T-helper 2 cell (primary cell): ENCODE measurements at regions not wholly inside any gene's neighbourhood (a gene's known extent, or its start where the extent isn't known, plus 50 kb on each side); places are given as distances from the start of the nearest gene placed in this dataset.
"Not testable (repeated sequence)": the region's sequence is repeated elsewhere in the genome, so short reads cannot be mapped to it uniquely, and the experiment has no call there.

ENCODE experiments used
- DNase-seq, 5 experiments: peaks; one replicate each; pipeline versions ENCODE4 v3.0.0 to v3.0.0-alpha.2; 2012 to 2022

DNA sequence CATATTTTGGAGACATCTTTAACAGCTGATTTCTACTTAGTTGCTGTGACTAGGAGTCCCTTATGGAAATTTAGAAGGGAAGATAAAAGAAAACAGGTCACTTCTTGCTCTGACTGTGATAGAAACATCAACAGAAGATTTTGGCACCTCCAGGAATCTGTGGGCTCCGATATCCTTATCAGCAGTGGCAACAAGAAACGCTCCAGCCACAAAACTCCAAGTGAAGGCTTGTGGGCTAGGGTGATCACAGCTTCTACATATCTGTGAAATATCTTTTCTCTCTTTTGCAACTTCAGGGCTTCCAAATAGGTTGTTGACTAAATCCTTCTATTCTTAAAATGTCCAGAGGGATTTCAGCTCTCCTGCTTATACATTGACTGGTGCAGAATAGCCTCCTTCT, 1625.5 kb upstream of the CDH6 start:
- DNase-seq: no peak

DNA sequence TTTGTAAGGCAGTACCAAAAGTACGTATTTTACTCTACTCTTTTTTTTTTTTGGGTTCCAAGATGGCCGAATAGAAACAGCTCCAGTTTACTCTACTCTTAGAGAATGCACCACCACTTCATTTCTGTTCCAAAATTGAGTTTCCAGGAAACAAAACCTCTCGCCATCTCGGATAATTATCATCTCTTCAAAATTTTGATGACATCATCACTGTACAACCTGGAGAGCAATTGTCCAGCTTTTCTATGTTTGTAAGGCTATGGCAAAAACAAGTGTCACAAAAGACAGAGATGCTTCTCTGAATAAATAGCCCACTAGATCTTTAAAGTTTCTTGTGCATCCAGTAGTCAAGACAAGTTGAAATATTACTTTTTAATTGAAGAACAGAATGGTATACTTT, 1631.9 kb upstream of the CDH6 start:
- no peak for DNase-seq

DNA sequence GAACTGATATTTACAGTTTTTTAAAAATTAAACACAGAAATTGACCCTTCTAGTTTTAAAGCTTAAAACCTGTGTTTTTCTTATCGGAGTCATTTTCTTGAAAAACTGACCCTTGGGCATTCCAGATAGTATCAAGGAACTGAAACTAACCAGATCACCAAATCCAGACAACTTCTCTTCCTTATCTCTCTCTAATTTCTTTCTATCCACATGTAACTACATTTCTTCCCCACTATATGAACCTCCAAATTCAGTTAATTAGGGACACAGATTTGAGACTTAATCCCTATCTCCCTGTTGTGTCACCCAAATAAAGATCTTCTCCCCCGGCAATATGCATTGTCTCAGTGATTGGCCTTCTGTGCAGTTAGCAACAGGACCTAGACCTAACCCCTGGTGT, 1643.0 kb upstream of the CDH6 start:
- no peak for DNase-seq

DNA sequence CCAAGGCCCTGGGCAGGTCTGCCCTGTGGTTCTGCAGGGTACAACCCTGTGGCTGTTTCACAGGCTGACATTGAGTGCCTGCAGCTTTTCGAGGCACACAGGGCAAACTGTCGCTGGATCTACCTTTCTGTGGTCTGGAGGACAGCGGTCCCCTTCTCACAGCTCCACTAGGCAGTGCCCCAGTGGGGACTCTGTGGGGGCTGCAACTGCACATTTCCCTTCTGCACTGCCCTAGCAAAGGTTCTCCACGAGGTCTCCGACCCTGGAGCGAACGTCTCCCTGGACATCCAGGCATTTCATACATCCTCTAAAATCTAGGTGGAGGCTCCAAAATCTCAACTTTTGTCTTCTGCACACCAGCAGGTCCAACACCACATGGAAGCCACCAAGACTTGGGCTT, 1645.2 kb upstream of the CDH6 start:
- DNase-seq: no peak

DNA sequence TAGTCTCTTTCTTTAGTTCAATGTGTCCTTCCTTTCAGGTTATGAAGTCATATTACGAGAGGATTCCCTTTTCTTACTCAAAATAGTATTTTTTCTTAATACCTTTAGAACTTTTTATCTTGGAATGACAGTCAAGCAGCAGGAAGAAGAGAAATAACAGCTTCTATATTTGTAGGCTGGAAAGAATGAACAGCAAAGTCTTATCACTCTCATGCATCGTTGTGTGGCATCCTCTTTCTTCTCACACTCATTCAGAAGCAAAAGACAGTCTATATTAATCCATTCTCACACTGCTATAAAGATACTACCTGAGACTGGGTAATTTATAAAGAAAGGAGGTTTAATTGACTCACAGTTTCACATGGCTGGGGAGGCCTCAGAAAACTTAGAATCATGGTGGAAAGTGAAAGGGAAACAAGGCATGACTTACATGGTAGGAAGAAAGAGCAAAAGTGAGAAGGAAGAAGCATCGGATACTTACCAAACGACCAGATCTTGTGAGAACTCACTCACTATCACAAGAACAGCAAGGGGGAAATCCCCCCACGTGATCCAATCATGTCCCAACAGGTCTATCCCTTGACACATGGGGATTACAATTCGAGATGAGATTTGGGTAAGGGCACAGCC, 1646.1 kb upstream of the CDH6 start:
- no peak for DNase-seq

DNA sequence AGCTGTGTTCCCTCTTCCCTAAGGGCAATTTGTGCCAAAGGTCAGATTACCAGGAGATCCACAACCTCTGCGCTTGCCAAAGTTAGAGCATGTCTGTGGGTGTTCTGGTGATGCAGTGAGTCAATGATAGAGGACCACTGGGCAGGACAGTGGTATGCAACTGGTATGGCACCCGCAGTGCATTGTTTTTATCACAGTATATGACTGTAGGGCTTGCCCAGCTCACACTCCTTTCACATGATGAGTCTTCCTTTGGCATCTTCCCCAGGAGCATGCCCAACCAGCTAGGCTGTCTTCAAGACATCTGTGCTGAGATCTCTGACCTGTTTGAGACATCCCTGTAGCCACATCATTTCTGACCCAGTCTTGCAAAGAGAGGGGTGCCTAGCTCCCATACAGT, 1650.0 kb upstream of the CDH6 start:
- no peak for DNase-seq

DNA sequence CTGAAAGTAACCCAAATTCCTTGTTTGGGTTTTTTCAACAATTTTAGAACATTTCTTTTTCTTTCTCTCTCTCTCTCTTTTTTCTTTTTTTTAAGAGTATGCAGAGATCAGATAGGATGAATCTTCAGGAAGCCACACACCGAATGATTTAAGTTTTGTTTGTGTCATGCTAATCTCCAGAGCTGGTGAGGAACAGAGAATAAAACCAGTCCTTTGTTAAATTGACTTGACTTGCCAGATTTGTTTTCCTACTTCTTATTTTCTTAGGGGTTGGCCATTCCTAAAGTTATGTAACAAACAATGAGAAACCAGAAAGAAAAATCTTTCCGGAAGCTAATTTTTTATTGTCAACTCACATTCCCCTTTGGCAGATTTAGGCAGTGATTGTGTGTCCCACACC, 1669.3 kb upstream of the CDH6 start:
- no peak for DNase-seq

DNA sequence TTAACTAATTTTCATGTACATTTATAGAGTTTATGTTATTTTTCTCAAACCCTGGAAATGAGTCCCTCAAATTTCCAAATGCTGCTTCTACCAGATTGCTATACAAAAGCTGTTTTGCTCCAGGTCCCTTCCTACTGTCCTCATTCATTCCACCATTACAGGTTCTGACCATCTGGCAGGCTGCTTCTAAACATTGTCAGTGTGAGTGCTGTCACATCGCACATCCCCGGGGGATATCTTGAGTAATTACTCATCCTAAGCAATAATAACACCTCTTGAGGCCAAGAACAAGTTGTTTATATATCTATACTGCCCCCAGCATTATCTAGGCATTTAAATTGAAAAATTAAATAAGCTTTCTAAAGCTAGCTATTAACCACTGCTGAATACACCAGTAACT, 1675.3 kb upstream of the CDH6 start:
- no peak for DNase-seq

DNA sequence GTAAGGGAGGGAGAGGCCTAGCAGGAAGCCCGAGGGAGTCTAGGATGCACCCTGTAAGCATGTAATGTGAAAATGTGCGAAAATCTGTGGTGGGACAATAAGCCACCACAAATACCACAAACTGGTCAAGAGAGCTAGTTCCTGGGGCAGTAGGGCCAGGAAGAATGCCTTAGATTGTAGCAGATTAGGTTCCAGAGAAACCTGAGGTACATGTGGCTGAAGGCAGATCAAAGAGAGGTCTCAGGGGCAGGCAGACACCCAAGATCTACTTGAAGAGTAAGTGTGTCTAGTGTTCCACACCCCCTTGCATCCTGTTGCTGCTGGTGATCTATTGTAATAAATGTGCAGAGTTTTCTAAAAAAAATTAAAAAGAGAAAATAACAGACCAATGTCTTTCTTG, 1677.3 kb upstream of the CDH6 start:
- DNase-seq: no peak

DNA sequence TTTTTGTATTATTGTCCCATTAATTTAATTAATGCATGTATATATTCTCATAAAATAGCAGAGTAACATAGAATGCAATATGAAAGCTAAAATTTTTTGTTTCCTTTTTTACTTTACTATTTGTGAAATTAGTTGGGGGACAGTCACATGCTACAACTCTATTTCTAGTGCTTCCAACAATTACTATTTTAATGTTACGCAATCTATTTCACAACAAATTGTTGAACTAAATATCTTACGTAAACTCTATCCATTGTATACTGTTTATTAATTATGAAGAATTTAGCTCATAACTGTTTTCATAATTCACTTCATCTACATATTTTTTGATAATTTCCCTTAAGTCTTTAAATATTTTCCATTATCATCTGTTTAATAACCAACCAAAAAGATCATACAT, 1685.4 kb upstream of the CDH6 start:
- DNase-seq: no peak

DNA sequence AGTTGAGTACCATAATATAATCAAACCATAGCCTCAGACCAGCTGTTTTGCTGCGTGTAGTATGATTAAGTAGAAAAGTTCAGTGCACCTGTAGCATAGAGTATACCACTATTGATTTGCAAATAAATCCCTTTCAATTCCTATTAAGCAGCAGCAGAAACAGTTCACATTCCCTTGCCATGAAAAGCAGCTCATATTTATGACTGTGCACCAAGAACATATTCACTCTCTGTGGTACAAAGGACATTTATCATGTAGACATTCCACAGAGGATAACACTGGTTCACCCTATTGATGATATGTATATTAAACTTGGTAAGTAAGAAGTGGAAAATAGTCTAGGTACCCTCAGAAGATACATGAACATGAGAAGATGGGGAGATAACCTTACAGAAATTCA, 1689.1 kb upstream of the CDH6 start:
- no peak for DNase-seq

DNA sequence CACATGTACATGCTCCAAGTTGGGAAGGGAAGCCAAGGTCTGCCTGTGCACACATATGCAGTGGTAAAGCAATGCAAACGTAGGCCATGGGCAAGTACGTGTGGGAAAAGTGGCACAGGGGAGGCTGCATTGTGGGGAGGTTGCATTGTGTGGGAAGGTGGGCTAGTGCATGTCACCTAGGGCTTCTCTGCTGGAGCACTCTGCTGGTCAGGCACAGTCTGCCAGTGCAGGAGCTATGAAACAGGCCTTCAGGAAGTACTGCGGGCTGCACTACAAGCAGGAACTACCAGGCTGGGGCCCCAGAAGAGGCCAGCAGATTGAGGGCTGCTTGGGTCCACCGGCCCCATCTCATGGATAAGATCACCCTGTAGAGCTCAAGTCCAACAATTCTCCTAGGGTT, 1694.6 kb upstream of the CDH6 start:
- no peak for DNase-seq

DNA sequence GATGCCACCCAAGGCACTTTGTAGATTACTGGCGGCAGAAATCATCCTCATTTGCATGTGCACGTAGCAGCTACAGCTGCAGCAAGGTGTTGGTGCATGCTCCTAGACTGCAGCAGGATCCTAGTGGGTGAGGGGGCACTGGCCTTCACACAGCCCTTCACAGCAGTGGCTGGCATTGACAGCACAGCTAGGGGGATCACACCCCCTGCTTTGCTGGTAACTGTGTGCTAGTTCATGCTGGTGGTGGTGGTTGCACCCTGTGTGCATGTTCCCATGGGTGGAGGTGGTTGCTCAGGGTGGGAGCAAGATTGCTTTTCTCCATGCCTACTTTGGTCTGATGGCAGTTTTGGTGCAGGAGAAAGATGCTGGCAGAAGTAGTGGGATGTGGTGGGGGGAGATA, 1695.1 kb upstream of the CDH6 start:
- no peak for DNase-seq

DNA sequence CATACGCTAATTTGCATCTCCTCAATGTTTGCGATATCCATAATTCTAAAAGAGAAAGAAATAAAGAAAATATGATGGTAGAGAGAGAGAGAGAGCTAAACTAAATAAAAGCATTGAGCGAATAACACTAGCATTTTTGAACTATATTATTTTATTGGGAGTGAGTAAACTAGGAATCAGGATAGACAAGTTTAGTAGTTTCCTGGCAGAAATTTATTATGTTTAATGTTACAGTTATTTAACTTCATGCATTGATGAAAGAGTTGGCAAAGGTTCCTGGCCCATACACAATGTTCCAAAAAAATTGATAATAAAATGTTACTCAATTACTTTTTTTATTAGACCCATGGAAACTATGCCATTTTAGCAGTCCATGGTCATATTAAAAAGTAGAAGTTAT, 1708.2 kb upstream of the CDH6 start:
- DNase-seq: no peak

DNA sequence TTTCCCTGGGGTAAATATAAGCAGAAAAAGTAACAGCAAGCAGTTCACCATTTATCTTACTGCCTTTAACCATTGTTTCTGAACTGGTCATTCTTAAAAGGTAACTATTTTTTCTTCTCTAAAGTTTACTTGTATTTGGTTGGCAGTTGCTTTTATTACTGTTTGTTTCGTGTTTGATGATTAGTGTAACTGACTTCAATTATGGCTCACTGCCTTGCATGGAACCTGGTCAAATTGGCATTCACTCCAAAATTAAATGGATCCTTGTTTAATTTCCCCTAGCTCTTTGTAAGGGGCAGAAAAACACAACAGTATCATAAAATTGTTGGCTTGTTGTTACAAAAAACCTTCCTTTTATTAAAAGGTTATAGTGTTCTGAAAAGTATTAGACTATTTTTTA, 1723.9 kb upstream of the CDH6 start:
- DNase-seq: no peak

DNA sequence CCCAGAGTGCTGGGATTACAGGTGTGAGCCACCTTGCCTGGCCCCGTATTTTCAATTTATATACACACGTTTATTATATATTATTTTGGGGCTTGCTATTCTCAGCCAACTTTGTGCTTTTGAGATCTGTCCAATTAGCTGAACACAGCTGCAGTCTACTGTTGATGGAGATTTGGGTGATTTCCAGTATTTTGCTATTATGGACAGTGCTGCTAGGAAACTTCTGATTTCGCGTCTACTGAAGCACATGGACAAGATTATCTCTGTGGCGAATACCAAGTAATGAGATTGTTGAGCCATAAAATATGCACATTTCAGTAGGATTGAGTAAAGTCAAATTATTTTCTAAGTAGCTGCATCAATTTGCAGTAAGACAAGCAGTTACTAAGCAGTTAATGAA, 1731.2 kb upstream of the CDH6 start:
- DNase-seq: no peak

DNA sequence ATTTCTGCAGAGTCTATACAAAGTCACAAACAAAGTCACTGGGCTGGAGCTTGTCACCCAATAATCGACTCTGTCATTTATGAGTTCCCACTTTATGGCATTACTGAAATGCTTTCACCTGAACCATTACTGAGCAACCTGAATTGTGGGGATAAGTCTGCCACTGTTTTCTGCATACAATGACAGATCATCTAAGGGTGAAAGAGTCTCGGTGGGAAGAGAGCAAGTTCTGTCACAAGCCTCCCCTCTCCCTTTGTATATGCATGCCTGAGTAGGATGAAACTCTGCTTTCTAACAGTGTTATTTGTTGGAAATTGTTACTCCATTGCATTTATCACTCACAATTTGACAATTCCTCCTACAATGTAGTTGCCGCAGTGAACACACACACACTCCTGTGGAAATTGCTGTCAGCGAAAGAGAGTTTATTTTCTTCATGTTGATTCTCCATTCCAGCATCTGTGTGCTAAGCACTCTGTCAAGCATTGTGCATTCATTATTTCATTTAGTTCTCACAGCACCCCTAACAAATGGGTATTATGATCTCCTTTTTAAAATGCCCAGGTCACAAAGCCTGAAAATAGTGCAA, 1732.4 kb upstream of the CDH6 start:
- no peak for DNase-seq

DNA sequence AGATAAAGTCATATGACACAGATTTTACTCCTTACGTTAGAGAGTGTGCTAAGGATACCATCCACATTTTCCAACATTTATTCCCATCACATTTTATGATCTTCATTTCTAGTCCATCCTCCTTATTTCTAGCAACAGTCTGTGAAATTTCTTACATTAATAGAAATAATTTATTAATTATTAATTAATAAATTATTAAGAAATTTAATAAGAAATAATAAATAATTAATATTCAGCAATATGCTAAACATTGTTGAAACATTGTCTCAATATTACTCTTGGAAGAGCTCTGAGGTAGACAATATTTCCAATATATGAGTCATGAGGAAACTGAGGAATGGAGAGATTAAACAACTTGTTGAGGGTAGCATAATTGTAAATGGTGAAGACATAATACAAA, 1742.5 kb upstream of the CDH6 start:
- not testable (repeated sequence) for DNase-seq

DNA sequence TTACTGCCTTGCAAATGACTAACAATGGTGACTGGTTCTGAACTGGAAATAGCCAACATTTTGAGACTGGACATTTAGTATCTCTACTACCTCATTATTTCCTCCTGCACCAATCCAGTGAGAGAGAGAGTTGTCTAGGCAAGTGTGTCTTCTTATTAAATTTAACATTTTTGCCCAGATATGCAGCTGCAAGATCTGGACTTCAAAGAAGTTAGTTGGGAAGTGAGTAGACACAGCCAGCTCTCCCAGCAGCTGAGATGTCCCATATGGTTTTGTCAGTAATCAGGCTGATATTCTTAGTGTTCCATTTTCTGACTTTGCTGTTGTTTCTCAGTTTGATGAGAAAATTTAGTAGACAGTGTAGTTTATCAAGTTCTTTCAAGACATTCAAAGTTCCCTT, 1778.8 kb upstream of the CDH6 start:
- DNase-seq: no peak

DNA sequence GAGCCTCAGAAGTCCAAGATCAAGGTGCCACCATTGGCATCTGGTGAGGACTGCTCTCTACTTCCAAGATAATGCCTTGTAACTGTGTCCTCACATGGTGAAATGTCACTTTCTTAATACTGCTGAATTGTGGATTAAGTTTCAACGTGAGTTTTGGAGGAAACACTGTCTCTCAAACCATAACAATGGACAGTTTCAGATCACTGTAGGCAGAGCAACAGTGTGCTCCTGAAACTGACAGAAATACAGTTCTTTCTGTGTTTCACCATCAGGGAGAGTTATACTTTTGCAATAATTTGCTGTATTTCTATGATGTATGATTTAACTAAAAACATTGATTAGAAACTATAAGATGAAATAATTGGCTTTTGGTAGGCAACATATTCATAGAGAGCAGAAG, 1780.5 kb upstream of the CDH6 start:
- DNase-seq: no peak

DNA sequence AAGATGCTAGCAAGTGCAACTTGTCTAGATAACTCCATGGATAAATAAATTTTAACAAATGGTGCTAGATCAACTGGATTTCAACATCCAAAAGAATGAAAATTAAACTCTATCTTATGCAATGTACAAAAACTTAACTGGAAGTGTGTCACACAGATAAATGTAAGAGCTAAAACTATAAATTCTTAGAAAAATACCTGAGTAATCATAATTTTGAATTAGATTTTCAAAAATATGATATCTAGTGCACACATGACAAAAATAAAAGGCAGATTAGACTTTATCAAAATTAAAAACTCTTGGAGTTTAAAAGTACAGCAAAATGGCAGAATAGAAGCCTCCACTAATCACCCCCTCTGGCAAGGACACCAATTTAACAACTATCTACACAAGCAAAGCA, 1791.2 kb upstream of the CDH6 start:
- DNase-seq: no peak

DNA sequence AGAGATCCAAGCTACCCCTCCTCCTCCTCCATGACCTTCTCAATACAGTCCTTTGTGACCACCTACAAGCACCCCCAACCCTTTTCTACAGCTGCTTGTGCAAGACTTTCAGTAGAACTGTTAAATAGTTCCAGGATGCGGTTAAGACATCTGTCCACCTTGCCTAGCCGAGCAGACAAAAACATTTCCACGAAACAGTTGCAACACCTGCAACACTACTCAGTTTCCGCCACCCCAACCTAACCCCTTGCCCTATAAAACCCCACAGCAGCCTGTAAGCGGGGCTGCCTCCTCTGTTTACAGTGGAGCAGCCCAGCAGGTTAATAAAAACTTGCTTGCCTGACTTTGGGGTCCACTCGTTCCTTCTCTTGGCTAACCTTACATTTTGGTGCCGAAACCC, 1803.5 kb upstream of the CDH6 start:
- DNase-seq: no peak

DNA sequence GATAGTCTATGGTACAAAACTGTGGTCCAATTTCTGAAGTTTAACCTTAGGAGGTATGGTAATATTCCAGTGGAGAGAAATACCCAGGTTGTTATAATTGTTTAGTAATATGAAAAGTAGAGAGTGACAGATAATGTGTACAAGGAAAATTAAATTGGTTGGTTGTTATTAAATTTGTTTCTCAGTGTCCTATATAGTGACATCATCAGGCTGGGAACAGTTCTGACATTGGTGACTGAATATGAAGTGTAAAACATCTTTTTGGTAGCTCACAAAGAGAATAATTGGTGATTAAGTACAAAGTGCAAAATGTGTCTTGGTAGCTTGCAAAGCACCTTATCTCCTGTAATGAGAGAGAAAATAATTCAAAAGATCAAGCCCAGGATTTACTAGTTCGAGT, 1806.1 kb upstream of the CDH6 start:
- no peak for DNase-seq

DNA sequence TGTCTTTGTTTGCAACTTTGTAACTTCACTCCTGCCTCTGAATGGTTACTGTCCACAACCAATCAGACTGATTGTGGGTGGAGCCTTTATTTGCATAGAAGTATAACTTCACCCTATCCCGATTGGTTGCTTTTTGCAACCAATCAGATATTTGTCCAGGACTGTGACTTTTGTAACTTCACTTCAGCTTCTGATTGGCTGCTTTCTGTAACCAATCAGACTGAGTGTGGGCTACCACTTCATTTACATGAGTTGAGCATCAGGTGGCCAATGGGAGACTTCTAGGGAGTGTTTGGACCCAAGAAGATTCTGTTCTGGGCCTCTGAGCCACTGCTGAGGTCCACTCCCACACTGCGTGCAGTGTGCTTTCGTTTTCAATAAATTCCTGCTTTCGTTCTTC, 1810.7 kb upstream of the CDH6 start:
- no peak for DNase-seq

DNA sequence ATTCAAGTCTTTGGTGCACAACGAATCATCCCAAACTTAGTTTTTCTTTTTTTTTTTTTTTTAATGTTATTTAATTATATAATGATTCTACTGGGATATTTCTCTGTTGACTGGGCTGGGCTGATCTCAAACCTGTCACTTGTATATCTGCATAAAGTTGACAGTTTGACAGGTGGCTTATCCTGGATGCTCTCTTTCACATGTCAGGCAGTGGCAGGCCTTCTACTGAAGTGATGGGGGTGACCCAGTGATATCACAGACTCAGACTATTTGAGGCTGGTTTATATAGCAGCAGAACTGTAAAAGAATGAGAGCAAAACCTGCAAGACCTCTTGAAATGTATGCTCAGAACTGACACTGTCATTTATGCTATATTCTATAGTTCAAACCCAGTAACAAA, 1813.5 kb upstream of the CDH6 start:
- DNase-seq: no peak
